ENCODE measurements at regions not wholly inside any gene's neighbourhood (a gene's known extent, or its start where the extent isn't known, plus 50 kb on each side); places are given as distances from the start of the nearest gene placed in this dataset.
"Not testable (repeated sequence)": the region's sequence is repeated elsewhere in the genome, so short reads cannot be mapped to it uniquely, and the experiment has no call there.

DNA sequence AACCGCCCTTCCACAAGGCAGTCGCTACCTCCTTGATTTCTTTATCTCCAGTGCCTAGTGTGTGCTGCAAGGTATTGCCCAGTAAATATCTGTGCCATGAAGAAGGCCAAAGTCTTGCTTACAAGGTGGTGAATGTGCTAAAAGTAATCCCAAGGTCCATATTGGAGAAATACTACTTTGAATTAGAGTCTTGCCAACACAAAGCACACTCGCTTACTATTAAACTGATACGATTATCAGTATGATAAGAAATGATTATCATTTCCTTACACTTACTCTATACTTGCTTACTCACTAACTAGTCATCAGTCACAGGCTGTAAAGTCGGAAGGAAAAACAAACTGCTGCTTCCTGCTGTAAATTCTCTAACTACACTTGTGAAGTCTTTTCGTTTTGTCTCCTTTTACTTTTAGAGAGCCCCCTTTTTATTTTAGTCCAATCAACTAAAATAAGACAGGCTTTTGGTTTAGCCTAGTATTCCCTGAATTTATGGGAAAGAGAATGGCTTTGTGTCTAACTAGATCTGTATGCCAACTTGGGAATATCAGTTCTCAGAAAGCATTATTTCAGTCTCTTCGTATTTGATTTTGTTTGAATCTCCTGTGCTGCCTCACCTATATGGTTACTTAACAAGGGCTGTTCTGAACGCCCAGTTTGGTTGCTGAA lies 107.1 kb upstream of the TSC22D2 start:
- DNase-seq: no peak

DNA sequence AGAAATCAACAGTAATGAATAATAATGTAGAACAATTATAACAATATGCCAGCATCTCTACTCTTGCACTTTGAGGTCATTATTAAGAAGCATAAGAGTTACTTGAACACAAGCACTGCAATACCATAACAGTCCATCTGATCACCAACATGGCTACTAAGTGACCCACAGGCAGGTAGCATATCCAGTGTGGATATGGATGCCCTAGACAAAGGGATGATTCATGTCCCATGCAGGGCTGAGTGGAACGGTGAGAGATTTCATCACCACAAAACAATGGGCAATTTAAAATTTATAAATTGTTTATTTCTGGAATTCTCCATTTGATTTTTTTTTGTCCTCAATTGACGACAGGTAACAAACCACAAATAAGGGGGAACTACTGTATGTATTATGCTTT lies 107.7 kb upstream of the TSC22D2 start:
- DNase-seq: no peak

DNA sequence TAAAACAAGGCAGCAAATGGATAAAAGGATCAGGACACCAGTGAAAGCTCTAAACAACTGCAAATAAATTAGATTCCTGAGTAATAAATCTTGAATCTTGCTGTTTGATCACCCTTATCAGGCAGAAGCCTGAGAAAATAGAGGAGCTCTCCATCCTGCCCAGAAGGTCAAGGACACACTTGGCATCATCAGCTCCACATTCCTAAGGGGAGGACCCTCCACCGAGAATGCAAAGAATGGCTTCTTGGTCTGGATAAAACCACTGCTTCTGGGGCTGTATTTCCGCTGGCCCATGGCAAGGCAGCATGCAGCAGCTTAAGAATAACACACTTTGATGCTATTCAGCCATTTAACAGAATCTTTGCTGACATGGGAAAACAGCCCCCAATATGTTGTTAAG lies 108.9 kb upstream of the TSC22D2 start:
- DNase-seq: peak; percentile 67

DNA sequence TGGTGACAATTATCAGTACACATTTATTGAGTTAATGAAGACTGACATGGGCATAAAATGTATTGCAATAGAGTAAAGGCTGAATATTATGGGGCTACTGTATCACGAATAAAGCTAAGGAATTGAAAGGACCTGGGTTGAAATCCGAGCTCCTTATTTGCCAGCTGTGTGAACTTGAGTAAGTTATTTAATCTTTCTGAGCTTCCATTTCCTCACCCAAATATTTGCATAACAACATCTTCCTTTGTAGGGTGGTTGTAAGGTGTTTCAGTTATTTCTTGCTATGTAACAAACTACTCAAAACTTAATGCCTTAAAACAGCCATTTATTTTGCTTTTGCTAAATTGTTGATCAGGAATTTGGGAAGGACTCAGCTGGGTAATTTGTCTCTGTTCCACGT lies 111.1 kb upstream of the TSC22D2 start:
- no peak for DNase-seq

DNA sequence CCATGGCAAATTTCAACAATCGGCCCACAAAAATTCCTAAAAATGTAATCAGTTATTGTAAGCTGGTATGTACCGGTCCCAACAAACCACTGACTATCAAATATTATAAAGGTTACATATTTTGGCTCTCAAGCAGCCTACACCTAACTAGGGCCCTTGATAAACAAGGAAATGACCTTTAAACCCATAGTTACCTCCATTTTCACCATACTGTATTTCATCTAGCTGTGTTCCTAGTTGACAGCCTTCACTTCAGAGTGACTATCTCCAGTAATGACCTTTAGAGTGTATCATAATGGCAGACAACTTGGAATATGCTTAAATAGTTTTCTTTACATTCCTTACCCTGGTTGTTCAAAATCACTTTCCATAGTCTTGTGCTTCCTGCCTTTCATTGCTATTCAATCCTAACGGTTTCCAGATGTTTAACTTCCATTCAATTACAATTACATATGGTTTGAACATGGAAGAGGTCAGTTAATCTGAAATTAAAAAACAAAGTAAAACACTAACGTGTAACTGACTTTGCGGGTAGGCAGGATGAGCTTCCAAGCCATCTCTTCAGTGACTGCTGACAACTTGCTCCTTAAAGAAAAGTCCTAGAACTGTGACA lies 111.9 kb upstream of the TSC22D2 start:
- DNase-seq: no peak

DNA sequence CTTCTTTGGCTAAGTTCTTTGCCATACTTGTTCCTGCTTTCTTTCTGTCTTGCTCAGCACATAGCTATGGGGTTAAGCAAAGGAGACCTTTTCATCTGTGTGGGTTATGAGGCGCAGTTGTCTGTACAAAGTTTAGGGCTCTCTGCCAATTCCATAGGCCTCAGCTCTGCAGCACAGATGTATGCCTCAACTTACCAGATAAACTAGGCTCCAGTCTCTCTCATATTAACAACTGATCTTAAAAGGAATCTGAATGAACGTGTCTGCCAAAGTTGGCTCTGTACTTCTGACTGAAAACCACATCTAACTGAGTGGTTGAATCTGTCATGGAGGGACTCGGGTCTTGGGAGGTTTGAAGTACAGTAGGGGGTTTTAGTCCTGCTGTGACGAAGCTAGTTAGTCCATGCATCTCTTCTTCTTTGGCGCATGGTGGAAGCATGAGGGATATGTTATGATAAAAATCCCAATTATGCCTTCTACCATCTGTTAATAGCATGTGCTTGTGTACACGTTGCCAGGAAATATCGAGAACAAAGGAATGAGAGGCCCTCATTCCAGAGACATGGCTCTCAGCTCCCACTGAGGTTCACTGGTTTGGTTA lies 114.6 kb upstream of the TSC22D2 start:
- DNase-seq: no peak

DNA sequence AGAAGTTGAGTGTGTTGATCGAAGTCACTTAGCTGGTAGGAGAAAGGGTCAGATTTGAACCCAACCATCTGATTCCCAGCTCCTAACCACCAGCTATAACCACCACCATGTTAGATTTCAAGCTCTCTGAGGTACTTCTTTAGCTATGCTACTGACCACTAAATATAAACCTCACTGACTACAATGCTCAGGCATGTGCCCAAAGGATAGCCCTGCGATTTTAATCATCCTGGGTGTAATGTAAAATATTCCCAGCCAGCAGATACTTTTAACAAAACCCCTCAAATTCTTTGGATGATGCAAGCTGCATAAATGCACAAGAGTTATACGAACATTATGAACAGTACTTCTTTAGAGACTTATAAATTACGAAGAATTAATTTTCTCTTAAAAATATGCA lies 115.2 kb upstream of the TSC22D2 start:
- no peak for DNase-seq

DNA sequence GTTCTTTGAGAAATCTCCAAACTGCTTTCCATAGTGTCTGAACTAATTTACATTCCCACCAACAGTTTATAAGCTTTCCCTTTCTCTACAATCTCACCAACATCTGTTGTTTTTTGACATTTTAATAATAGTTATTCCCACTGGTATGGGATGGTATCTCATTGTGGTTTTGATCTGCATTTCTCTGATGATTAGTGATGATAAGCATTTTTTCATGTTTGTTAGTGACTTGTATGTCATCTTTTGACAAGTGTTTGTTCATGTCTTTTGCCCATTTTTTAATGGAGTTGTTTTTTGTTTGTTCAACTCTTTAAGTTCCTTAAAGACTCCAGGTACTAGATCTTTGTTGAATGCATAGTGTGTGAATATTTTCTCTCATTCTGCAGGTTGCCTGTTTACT lies 116.6 kb upstream of the TSC22D2 start:
- no peak for DNase-seq

DNA sequence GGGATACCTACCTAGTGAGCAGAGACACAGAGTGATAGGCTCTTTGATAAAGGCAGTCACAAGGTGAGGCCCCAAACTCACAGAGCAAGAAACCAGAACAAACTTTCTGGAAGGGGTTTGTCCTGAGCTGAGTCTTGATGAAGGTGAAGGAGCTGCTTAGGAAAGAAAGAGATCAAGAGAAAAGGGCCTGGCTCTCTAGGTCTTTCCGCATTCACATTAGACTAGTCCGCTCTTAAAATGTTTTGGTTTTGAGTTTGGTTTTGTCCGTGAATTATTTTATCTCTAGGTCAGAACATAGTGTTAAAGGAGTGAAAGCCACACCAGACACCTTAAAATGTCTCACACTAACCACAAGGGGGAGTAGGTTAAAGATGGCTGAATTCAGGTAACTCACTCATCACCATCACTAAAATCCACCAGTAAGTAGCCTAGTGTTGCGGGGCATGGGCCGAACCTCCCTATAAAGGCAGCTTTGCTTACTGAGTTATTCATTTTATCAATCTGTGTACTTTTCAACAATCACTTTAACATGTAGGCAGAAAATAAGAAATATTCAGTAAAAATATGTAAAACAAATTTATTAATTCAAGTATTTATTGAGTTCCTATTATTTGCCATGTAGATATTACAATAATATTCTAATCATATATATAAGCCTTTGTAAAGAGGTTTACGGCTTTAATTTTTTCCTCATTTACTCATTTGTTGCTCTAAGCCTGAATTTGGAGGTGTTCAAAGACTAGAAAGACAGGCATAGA lies 121.5 kb upstream of the TSC22D2 start:
- no peak for DNase-seq

DNA sequence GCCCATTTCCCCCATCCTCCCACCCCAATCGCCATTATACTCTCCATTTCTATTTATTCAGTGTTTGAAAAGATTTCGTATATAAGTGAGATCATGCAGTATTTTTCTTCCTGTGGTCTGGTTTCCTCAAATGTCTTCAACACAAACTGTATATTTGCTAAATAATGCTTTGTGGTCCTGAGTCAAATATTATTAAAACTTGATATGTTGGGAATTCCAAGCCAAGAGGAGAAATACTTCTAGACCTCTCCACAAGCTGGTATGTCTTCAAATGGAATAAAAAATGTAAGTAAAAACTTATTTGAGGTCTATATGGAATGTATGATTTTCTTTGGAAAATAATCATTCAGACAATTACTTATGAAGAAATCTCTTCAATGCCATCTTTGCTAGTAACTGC lies 122.5 kb upstream of the TSC22D2 start:
- DNase-seq: no peak

DNA sequence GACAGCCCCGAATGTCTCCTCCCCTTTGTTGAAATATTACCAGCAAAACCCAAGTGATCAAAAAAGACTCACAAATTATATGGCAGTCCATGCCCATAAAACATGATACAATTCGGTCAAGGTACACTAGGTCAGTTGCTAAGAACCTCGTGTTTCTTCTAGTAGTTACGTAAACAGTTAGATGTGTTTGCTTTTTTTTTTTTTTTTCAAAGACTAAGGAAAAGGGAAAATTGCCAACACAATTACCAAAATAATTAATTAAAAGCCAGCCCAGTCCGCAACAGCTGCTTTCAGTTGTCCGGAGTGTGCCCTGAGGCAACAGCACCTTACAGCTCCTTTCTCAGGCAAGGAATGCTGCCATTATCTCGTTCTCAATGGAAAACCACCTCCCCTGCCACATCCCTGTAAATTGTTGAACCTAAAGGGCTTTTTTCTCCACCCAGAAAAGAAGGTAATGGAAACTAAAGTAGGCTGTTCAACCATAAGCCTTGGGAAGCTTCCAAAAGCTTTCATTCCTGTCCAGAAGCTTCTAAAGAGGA lies 129.2 kb upstream of the TSC22D2 start:
- DNase-seq: peak; percentile 88

DNA sequence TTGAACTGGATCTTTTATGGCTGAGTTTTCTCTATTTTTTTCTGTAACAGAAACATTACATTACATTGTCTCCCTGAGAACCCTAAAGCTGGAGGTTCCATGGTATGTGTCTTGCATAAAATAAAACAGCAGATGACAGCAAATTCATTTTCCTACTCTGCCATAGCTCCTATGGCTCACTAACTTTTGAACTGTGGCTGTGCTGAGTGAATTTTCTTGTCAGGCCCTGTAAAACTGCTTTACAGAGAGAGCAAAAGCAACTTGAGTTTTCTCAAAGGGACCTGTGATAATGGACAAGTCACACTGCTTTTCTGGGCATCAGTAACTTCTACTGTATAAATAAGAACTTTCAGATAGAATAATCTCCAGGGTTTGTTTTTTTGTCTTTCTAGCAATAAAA lies 129.9 kb upstream of the TSC22D2 start:
- DNase-seq: no peak

DNA sequence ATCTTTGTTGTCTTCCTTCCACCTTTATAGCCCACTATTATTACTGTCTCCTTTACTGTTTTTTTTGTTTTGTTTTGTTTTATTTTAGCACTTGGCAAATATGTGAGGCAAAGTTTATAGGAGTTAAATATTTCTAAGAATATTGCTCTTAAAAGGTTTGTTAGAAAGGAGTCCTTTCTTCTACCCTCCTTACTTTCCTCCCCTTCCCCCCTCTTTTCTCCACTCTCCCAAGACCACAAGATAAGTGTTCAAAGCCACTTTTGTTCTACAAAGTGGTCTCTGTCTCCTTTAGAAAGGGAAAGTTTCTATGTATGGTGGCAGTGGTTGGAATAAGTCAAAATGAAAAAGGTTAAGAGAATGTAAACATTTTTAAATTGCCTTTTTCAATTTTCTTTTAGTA lies 130.7 kb upstream of the TSC22D2 start:
- DNase-seq: no peak

DNA sequence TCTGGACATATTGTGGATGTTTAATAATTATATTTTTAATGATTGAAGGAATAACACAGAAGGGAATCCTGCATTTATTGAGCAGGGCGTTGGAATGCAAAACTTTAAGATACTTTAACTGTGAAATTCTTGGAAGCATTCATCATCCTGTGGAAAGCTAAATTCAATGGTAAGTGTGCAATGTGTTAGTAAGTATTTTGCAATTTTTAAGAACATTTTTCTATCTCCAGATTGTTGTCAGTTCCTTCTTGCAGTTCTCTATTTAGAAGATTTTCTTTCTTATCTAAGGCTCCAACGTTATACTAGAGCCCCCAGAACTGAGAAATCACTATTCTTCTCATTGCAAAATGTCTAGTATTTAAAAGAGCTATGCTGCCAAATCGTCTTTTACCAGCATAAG lies 132.2 kb upstream of the TSC22D2 start:
- DNase-seq: no peak

DNA sequence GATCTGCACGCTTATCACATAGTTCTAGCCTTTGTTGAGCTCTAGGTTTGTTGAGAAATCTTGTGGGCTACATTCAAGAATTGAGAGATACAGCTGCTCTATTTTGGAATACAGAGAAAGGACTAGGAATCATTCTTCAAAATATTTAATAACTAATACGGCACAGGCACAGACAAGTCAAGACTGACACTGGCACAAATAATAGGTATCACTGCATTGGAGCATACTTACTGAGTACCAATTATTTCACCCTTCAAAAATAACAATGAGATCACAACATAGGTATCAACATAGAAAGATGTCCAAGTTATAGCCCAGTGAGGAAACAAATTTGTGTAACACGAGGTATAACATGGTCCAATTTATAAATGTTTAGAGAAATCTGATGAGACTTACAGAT lies 133.7 kb upstream of the TSC22D2 start:
- DNase-seq: no peak

DNA sequence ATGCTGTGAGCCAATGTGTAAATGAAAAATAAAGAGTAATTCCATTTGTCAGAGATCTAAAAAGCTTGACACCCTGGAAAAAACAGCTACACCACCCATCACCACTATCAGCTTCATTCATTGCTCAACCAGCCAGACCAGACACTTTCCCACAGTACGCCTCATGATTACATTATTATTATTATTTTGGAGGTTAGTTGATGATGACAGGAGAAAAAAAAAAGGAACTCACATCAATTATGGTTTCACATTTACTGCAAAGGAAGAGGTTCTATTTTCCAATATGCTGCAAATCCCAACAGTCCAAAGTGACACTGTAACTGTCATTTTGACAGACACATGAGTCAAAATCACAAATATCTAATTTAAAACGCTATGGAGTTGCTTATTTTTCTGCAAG lies 134.7 kb upstream of the TSC22D2 start:
- DNase-seq: no peak

DNA sequence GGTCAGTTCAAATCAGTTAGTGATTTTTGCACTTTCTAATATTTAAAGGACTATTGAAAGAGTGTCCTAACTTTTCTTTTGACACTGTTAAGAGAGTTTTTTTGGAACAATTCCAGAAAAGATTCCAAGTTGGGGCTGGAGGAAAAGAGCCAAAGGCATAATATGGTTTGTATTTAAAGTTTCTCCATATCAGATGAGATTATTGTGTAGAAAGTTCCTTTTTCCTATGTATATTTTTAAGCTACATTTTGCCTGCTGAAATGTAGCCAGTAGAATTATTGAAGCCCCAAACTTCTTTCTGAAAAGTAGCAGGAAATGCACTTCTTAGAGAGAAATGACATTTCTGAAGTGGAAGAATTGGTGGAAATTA lies 136.5 kb upstream of the TSC22D2 start:
- DNase-seq: no peak

DNA sequence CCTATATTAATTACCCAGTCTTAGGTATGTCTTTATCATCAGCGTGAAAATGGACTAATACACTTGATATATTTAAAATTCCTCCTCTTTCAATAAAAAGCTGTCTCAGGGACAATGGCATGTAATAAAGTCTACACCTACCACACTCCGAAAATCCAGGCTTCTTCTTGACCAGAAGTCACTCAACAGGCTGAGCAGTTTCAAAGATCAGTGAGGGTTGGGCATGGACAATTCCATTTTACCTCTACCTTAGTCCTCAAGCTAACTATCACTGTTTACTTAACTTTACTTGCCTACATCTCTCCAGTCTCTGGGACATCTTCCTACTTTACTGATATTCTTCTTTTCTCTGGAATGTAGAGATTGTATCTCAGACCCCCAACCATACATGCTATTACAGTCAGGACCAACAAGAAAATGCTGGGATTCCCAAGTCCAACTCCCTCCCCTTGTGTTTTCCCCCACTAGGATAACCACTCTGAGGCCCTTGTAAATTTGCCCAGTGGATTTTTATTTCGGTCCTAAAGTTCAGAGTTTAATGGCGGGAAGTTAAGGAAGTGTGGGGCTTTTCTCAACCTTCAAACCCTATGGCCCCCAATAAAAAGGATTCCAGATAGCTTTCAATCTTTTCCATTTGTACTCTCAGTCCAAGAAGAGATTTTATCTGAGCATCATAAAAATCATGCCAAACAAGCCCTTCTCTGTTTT lies 137.1 kb upstream of the TSC22D2 start:
- no peak for DNase-seq

DNA sequence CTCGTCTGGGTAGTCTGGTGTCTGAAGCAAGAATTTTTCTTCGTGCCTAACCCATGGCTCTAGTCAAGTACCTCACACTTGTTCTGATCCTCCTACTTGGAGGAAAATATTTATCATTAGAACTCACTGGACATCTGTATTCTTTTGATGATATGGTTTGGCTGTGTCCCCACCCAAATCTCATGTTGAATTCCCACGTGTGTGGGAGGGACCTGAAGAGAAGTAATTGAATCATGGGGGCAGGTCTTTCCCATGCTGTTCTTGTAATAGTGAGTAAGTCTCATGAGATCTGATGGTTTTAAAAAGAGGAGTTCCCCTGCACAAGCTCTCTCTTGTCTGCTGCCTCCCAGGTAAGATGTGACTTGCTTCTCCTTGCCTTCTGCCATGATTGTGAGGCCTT lies 137.7 kb upstream of the TSC22D2 start:
- DNase-seq: not testable (repeated sequence)

DNA sequence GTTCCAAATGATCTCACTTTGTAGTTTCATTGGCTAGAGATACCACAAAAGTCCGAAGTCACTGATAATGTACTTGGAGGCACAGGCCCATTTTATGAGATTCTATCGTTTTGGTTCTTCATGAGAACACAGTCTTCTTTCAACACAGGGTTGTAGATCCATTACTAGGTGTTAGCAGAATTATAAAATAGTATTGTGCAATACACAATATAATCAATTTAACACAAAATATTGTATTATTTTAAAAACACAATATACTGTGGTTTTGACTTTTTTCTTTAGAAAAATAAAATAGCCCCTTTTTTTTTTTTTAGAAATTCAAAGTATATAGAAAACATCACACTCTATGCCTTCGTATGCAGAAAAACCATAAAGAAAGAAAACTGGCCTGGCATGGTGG lies 138.6 kb upstream of the TSC22D2 start:
- no peak for DNase-seq

DNA sequence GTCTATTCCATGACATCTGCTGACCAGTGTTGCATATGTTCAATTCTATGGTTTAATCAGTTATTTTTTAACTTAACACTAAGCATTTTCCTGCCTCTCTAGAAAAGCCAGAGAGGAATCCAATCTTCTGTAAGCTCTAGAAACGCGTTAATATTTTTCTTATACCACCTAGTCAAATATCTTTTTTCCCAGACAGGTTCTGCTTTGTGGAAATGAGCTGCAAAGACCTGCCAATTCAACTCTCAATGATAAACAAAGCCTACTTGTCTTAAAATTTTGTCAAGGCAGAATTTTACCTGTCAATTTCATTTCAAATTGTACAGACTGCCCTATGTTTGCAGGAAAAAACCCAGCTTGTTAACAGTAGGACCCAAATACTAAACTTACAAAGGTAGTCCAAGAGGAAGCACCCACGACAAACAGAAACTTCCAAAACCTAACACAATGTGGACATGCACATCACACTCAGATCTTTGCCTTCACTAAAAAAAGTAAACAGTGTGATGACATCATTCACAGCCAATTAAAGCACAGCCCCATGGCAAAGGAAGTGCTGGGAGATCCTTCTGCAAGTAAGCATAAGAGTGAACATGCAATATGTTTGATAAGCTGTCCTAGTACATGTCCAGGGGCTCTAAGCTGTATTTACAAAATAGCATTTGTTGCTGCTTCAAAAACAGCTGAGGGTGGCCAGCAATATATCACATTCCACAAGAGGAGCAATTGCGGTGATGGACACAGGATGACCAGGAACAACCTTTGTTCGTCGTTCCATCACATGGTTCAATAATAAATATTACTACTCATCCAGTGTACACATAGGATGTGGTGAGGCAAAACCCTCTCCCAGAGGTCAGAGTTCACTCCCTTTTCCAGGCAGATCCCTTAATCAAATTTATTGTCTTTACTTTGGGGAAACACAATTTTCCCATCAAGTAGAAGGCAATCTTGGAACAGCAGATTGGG lies 139.4 kb upstream of the TSC22D2 start:
- DNase-seq: peak; percentile 76

Measured in renal pelvis (tissue), 1 donor.